HepG2 (cell line): ENCODE measurements at regions not wholly inside any gene's neighbourhood (a gene's known extent, or its start where the extent isn't known, plus 50 kb on each side); places are given as distances from the start of the nearest gene placed in this dataset.

Source experiments
- ATAC-seq: fragments of 200-7000 bp; cut with Tn5 transposase; 3 replicates; pipeline ENCODE4 v1.9.1; 2020; ENCODE audit warnings: mild to moderate bottlenecking, moderate library complexity
- BruUV-seq: library from RNA; stranded (reverse); fragments of 400-500 nt; replicated peaks from 2 replicates; lab custom pipeline; 2021; lab: Mats Ljungman, UMichigan
- CTCF ChIA-PET: fragments of 300-600 bp; formaldehyde crosslinking; extraction: SDS; loops from one replicate; lab custom pipeline; 2021; ENCODE audit warnings: low total read pairs, inconsistent platforms, low intra/inter-chr PET ratio; lab: Yijun Ruan, JAX
- POLR2A ChIA-PET: fragments of 350-600 bp; sonication (Branson Sonifier 250); formaldehyde crosslinking; loops from one replicate; lab custom pipeline; 2020; ENCODE audit warnings: antibody characterized with exemption, inconsistent platforms; lab: Yijun Ruan, JAX
- DNase-seq: peaks from one replicate; pipeline ENCODE4 v3.0.0-alpha.2; 2015; ENCODE audit warnings: low spot score
- FAIRE-seq: peaks from 3 replicates; lab custom pipeline; 2011; peaks lifted over from hg19 to GRCh38; lab: Jason Lieb, UNC
- H2AFZ ChIP-seq: one replicate; pipeline ENCODE4 v1.6.1; 2011; ENCODE audit warnings: low read length, inconsistent platforms
- H3K27ac ChIP-seq: fragments of 300-600 bp; 3 replicates; pipeline ENCODE4 v1.8.0; 2011; ENCODE audit warnings: mixed run types, mild to moderate bottlenecking, mixed read lengths, low read length, inconsistent platforms; ENCODE audit not compliant: insufficient read depth; ENCODE audit errors: extremely low read length
- H3K27me3 ChIP-seq, 2 experiments: fragments of 200-600 bp in 1 of 2; 2 replicates in 1 of 2; 3 replicates in 1 of 2; pipeline versions ENCODE4 v1.6.0 to v1.8.0; 2011; ENCODE audit warnings: low read length in 2 of 2, mild to moderate bottlenecking in 2 of 2, moderate library complexity in 2 of 2, inconsistent platforms in 1 of 2; ENCODE audit not compliant: insufficient read depth in 2 of 2, control insufficient read depth in 1 of 2
- H3K36me3 ChIP-seq, 2 experiments: fragments of 200-600 bp in 1 of 2; replicated peaks in 1 of 2; 2 replicates in 1 of 2; 3 replicates in 1 of 2; pipeline versions ENCODE4 v1.5.1 to v1.8.0; 2011; ENCODE audit warnings: low read length in 2 of 2, inconsistent platforms in 1 of 2; ENCODE audit not compliant: insufficient read depth in 2 of 2, control insufficient read depth in 1 of 2
- H3K4me1 ChIP-seq: 2 replicates; pipeline ENCODE4 v1.5.1; 2012; ENCODE audit warnings: low read length, inconsistent platforms; ENCODE audit not compliant: insufficient read depth
- H3K4me2 ChIP-seq: 2 replicates; pipeline ENCODE4 v1.6.0; 2011; ENCODE audit warnings: low read depth, low read length, inconsistent platforms
- H3K4me3 ChIP-seq, 3 experiments: fragments of 200-600 bp in 1 of 3; sonication (generic), shearing (Covaris generic) in 1 of 3; replicated peaks in 1 of 3; 2 replicates each; pipeline ENCODE4 v1.5.1; 2011 to 2016; ENCODE audit warnings: low read length in 3 of 3, inconsistent platforms in 2 of 3, low read depth in 2 of 3, mild to moderate bottlenecking in 2 of 3, control low read depth in 1 of 3, mixed read lengths in 1 of 3; ENCODE audit not compliant: insufficient read depth in 1 of 3
- H3K79me2 ChIP-seq: one replicate; pipeline ENCODE4 v1.6.1; 2011; ENCODE audit warnings: low read length, inconsistent platforms; ENCODE audit not compliant: insufficient read depth
- H3K9ac ChIP-seq: 2 replicates; pipeline ENCODE4 v1.6.0; 2011; ENCODE audit warnings: mild to moderate bottlenecking, low read depth, low read length, inconsistent platforms; ENCODE audit not compliant: insufficient read depth
- H3K9me3 ChIP-seq: 2 replicates; pipeline ENCODE4 v1.5.1; 2012; ENCODE audit warnings: mild to moderate bottlenecking, low read length
- H4K20me1 ChIP-seq: 2 replicates; pipeline ENCODE4 v1.6.0; 2011; ENCODE audit warnings: inconsistent platforms, mild to moderate bottlenecking, low read length, moderate library complexity; ENCODE audit not compliant: insufficient read depth
- GZF1 ChIP-seq: sonication (generic); formaldehyde crosslinking; IDR thresholded peaks from 2 replicates; pipeline ENCODE4 v1.5.1; 2020; ENCODE audit warnings: mild to moderate bottlenecking, missing genetic modification reagents
- HBP1 ChIP-seq: IDR thresholded peaks from 2 replicates; pipeline ENCODE4 v1.6.1; 2016; ENCODE audit warnings: low read depth, control low read depth
- HNF4G ChIP-seq, 2 experiments: sonication (generic) in 1 of 2; formaldehyde crosslinking in 1 of 2; IDR thresholded peaks; 2 replicates each; pipeline versions ENCODE4 v1.4.0 to v1.6.1; 2011 to 2020; ENCODE audit warnings: borderline replicate concordance in 2 of 2, low read depth in 2 of 2, mild to moderate bottlenecking in 2 of 2, low read length in 1 of 2, missing genetic modification reagents in 1 of 2, moderate library complexity in 1 of 2
- IRF9 ChIP-seq: sonication (generic); formaldehyde crosslinking; IDR thresholded peaks from 2 replicates; pipeline ENCODE4 v1.8.0; 2022; ENCODE audit warnings: missing genetic modification reagents, mild to moderate bottlenecking, borderline replicate concordance
- NCOR1 ChIP-seq: fragments of 200-600 bp; sonication (generic); IDR thresholded peaks from 2 replicates; pipeline ENCODE4 v1.7.0; 2017; ENCODE audit warnings: antibody characterized with exemption, low read length, borderline replicate concordance
- TBP ChIP-seq: sonication (generic); formaldehyde crosslinking; IDR thresholded peaks from 2 replicates; pipeline ENCODE4 v1.5.0; 2020; ENCODE audit warnings: missing genetic modification reagents
- ZNF20 ChIP-seq: sonication (generic); formaldehyde crosslinking; IDR thresholded peaks from 2 replicates; pipeline ENCODE4 v1.4.0; 2020; ENCODE audit warnings: mild to moderate bottlenecking, moderate library complexity, missing genetic modification reagents
- ZNF224 ChIP-seq: sonication (generic); formaldehyde crosslinking; IDR thresholded peaks from 2 replicates; pipeline ENCODE4 v1.5.0; 2020; ENCODE audit warnings: mild to moderate bottlenecking, missing genetic modification reagents
- ZNF3 ChIP-seq: IDR thresholded peaks from 2 replicates; pipeline ENCODE4 v1.7.0; 2017; ENCODE audit warnings: inconsistent platforms
- ZNF407 ChIP-seq: sonication (generic); formaldehyde crosslinking; IDR thresholded peaks from one replicate; pipeline ENCODE4 v1.5.1; 2020; ENCODE audit warnings: mild to moderate bottlenecking, missing genetic modification reagents; ENCODE audit errors: not compliant biosample characterization
- ZNF552 ChIP-seq: sonication (generic); formaldehyde crosslinking; IDR thresholded peaks from 2 replicates; pipeline ENCODE4 v1.9.0; 2022; ENCODE audit warnings: missing genetic modification reagents, mild to moderate bottlenecking, borderline replicate concordance
- ZNF564 ChIP-seq: sonication (generic); formaldehyde crosslinking; IDR thresholded peaks from 2 replicates; pipeline ENCODE4 v1.8.1; 2023; ENCODE audit warnings: mild to moderate bottlenecking, missing genetic modification reagents
- ZNF569 ChIP-seq: sonication (generic); formaldehyde crosslinking; IDR thresholded peaks from 2 replicates; pipeline ENCODE4 v1.5.0; 2020; ENCODE audit warnings: mild to moderate bottlenecking, missing genetic modification reagents, moderate library complexity, borderline replicate concordance
- WGBS: methylation state at CpG from one replicate; pipeline ENCODE4 v1.1.6; 2017; ENCODE audit warnings: low lambda C conversion rate; 5-methylcytosine and 5-hydroxymethylcytosine counted together
- in situ Hi-C: cut with HindIII; loops from 2 replicates; pipeline ENCODE4 v1.10.0; 2017; ENCODE audit warnings: low pct_unique_long_range_greater_than_20kb; ENCODE audit not compliant: extremely low pct_ligation_motif_present
- intact Hi-C: fragments of 100-400 bp; cut with micrococcal nuclease; formaldehyde crosslinking; loops from one replicate; pipeline ENCODE4 v1.10.0; 2022; ENCODE audit not compliant: unreplicated experiment

DNA sequence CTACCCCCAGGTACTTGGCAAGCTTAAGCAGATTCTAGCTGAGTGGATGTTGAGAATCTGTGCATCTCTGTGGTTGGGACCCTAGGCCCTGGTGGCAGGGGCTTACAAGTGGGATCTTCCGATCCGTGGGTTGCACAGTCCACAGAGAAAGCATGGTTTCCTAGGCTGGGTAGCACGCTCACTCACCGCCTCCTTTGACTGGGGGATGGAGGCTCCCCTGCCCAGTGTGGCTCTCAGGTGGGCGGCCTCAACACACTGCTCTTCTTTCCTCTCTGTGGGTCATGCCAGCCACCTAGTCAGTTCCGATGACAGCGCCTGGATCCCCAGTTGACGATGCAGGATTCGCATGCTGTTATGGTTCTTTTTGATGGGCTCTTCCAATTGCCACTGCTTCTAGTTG lies 639.5 kb upstream of the ADAMTS5 start:
- Histone ChIP-seq H3K27me3 (no peaks in the 10 kb centered on the region), H3K4me3 (no peak overlapping the region), H3K27ac (no peak overlapping the region), H2AFZ (no peak overlapping the region), H3K4me2 (no peak overlapping the region), H3K9me3 (peaks cover 94% of the 10 kb centered on the region), H4K20me1 (no peaks in the 10 kb centered on the region), H3K9ac (no peak overlapping the region), H3K36me3 (no peaks in the 10 kb centered on the region), H3K79me2 (no peaks in the 10 kb centered on the region), H3K4me1 (no peaks in the 10 kb centered on the region)
- ChIA-PET POLR2A (no interaction called here), CTCF (no interaction called here)
- no peak for TF ChIP-seq ZNF552 (CRISPR knock-in tag)
- no peak for TF ChIP-seq IRF9 (CRISPR knock-in tag)
- no peak for TF ChIP-seq ZNF224 (CRISPR knock-in tag)
- no peak for TF ChIP-seq ZNF569
- TF ChIP-seq GZF1 (CRISPR knock-in tag), result no peak
- TF ChIP-seq NCOR1, result no peak
- TF ChIP-seq ZNF20 (CRISPR knock-in tag), result no peak
- TF ChIP-seq HBP1, result no peak
- no peak for TF ChIP-seq TBP
- no peak for TF ChIP-seq ZNF564
- no peak for TF ChIP-seq ZNF3 (CRISPR knock-in tag)
- TF ChIP-seq HNF4G (IDR thresholded peaks at IDR 0.05; ENCODE audit: borderline replicate concordance, low read depth, low read length), result no peak
- no peak for TF ChIP-seq HNF4G (CRISPR knock-in tag; IDR thresholded peaks at IDR 0.05; ENCODE audit: borderline replicate concordance, low read depth)
- no peak for TF ChIP-seq ZNF407 (CRISPR knock-in tag)
- WGBS, result 62% methylated on average over 7 of the region's 9 CpGs
- no TSS peak for BruUV-seq
- ATAC-seq (no peak), DNase-seq (no peak), FAIRE-seq (no peak)
- in situ Hi-C loops (no loop called here), intact Hi-C loops (no loop called here)
